Midbrain (tissue), 1 donor: ENCODE measurements at regions not wholly inside any gene's neighbourhood (a gene's known extent, or its start where the extent isn't known, plus 50 kb on each side); places are given as distances from the start of the nearest gene placed in this dataset.
"Not testable (repeated sequence)": the region's sequence is repeated elsewhere in the genome, so short reads cannot be mapped to it uniquely, and the experiment has no call there.

Source experiments
- DNase-seq: peaks from one replicate; lab custom pipeline; 2025; lab: John Stamatoyannopoulos, UW

DNA sequence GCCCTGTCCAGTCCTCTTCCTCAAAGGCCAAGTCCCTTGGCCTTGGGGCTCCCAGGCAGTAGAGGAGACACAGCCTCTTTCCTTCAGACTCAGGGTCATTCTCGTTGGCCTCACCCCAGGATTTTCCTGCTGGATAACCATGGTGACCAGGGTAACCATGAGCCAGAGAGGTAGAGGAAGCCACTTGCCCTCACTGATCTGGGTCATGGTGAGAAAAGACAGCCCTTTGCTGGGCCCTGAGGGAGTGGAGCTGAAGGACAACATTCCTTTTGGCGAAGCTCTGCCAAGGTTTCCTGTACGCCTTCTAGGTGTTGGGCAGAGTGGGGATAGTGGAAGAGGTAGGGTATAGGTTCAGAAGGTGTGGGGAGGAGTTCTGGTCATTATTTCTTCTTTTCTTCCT lies 53.1 kb upstream of the WNT4 start:
- no peak for DNase-seq

- DNase-seq = no peak
These were observed 53.7 kb upstream of the WNT4 start for GRCh38 chr1:22196641-22197040.

- no peak for DNase-seq
These were observed 54.7 kb upstream of the WNT4 start for GRCh38 chr1:22197644-22198043.

DNA sequence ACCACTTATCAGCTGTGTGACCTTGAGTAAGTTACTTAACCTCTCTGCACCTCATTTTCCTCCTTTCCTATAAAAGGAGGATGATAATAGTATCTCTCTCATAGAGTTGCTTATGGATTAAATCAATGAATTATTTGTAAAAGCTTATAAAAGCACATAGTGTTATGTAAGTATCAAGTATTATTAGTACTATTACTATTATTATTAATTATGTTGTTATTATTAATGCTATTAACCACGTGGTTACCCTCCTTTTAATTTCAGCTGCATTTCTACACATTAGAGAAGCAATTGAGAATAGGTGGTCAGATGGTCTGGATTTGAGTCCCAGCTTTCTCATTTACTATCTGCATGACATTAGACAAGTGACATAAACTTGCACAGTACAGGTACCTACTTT lies 58.1 kb upstream of the WNT4 start:
- DNase-seq = no peak

DNA sequence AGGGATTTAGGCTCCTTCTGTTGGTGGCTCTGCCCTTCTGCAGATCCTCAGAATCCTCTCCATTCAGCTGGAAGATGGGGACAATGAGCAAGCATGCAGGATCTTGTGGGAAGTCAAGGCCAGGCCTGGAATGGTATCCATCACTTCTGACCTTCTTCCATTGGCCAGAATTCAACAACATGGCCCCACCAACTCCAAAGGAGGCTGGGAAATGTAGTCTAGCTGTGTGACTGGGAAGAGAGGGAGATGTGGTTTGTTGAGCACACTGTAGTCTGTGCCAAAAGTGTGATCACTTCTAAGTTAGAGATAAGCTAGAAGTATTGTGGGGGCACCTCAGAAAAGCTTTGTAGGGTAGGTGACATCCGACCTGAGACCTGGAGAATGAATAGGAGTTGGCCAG lies 60.4 kb upstream of the WNT4 start:
- DNase-seq = no peak

GRCh38 chr1:22204057-22204840 lies 61.4 kb upstream of the WNT4 start:
- no peak for DNase-seq

- no peak for DNase-seq
These were observed 62.4 kb upstream of the WNT4 start for GRCh38 chr1:22204989-22205913.

- no peak for DNase-seq
These were observed 63.7 kb upstream of the WNT4 start for GRCh38 chr1:22206551-22207125.

DNA sequence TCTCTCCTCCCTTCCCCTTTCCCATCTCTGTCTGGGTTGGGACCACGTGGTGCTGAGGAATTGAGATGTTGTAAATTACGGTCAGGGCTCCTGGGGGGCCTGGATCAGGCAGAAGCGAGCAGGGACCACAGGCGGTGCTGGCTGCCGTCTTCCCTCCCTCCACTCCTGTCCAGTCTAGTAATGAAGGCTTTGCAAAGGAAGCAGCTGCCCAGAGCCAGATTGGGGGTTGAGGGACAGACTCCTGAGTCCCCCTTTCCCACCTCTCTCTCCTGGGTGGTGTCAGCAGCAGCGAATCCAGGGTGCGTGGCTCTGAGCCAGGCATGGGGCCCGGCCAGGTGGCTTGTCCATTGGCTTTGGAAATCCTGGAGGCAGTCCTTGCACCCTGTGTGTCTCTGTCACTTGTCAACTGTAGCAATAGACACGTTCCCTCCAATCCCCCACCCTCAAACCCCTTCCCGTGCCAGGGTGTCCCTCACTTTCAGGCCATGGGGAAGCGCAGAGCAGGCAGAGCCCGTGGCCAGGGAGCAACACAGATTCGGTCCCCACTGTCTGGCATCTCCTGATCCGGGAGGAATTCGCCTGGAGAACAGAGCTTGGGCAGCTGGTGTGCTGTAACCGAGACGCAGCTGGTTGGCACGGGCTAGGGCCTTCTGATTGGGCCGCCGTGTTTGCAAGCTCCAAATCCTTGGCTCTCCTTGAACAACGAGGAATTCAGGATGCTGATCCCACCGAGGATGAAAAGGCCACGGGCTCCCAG lies 64.8 kb upstream of the WNT4 start:
- no peak for DNase-seq

DNA sequence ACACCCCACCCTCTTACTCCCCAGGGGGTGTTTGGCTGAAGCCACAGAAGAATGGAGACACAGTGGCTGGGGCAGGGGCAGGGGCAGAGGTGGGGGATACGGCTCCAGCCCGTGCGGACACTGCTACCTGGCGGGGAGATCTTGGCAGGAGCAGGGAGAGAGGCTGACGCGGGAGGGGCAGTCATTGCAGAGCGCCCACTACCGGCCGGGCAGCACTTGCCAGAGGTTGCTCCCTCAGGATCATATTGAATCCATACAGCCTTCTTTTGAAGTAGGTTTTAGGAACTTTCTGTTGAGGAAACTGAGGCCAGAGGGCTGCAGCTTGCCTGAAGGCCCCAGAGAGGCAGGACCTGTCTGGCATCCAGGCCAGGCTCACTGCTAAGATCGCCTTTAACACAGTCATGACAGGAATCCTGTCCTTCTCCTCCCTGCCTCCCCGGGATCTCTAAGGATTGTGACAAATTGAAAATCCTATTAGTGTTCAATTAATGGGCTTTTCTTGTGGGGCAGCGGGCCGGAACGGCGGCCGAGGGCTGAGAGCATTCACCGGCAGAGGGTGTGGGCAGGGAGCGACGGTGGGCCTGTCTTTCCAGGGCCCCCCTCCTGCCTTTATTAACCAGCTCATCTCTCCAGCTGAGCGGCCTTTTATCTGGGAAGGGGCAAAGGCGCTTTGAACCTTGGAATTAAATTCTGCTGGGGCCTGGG lies 65.5 kb upstream of the WNT4 start:
- no peak for DNase-seq

- no peak for DNase-seq
These were observed 66.1 kb upstream of the WNT4 start for GRCh38 chr1:22208973-22209378.

- DNase-seq = no peak
These were observed 67.3 kb upstream of the WNT4 start for GRCh38 chr1:22210176-22210575.

GRCh38 chr1:22210636-22211035 lies 67.7 kb upstream of the WNT4 start:
- no peak for DNase-seq

- not testable (repeated sequence) for DNase-seq
These were observed 68.6 kb upstream of the WNT4 start for GRCh38 chr1:22211459-22211858.

GRCh38 chr1:22212400-22213233 lies 69.7 kb upstream of the WNT4 start:
- DNase-seq = no peak

DNA sequence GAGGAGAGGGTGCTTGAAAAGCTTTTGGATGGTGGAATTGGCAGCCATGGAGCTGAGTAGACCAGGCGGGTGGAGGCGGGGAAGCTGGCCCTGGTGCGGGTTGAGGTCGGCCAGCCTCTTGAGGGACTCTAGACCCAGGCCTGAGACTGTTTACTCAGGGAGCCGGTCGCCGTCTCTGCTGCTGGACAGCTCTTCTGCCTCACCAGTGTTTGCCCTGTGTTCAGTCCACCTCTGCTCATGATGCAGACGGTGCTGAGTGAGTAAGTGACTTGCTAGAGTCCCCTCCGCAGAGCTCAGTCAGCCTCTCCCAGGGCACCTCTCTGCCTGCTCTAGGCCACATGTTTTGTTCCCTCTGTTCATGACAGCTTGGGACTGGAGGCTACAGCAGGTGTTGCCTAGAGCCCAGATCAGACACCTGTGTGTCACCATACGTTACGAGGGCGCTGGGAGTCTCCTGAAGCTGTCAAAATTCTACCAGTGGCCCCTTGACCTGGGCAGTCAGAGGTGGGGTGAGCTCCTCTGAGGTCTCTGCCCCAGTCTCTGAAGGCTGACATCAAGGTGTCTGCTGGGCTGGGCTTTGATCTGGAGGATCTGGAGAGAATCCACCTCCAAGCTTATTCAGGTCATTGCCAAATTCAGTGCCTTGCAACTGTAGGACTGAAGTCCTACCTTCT lies 73.5 kb upstream of the WNT4 start:
- DNase-seq = no peak

GRCh38 chr1:22216966-22217365 lies 74.1 kb upstream of the WNT4 start:
- no peak for DNase-seq

- no peak for DNase-seq
These were observed 75.0 kb upstream of the WNT4 start for GRCh38 chr1:22217811-22218460.

- no peak for DNase-seq
These were observed 75.8 kb upstream of the WNT4 start for GRCh38 chr1:22218618-22219250.
